HEK293 (cell line): ENCODE measurements at regions not wholly inside any gene's neighbourhood (a gene's known extent, or its start where the extent isn't known, plus 50 kb on each side); places are given as distances from the start of the nearest gene placed in this dataset.

Source experiments
- BCL11A ChIP-seq: fragments of 450-650 bp; formaldehyde crosslinking; IDR thresholded peaks from 2 replicates; pipeline ENCODE4 v1.5.1; 2016; ENCODE audit warnings: low read depth, missing biosample characterization, missing genetic modification characterization
- HIC1 ChIP-seq: fragments of 450-650 bp; formaldehyde crosslinking; IDR thresholded peaks from 2 replicates; pipeline ENCODE4 v1.5.1; 2016; ENCODE audit warnings: missing biosample characterization, missing genetic modification characterization
- KLF8 ChIP-seq: fragments of 450-650 bp; formaldehyde crosslinking; IDR thresholded peaks from 2 replicates; pipeline ENCODE4 v1.5.1; 2016; ENCODE audit warnings: missing biosample characterization, missing genetic modification characterization
- ZBTB11 ChIP-seq: fragments of 450-650 bp; formaldehyde crosslinking; conservative IDR thresholded peaks from 2 replicates; pipeline ENCODE4 v1.5.1; 2016; ENCODE audit warnings: low read depth, missing biosample characterization, missing genetic modification characterization
- ZBTB20 ChIP-seq: fragments of 450-650 bp; formaldehyde crosslinking; IDR thresholded peaks from 2 replicates; pipeline ENCODE4 v1.5.1; 2016; ENCODE audit warnings: missing biosample characterization, missing genetic modification characterization
- ZBTB8A ChIP-seq: fragments of 450-650 bp; formaldehyde crosslinking; IDR thresholded peaks from 2 replicates; pipeline ENCODE4 v1.5.1; 2016; ENCODE audit warnings: missing biosample characterization, missing genetic modification characterization
- ZIC2 ChIP-seq: fragments of 450-650 bp; formaldehyde crosslinking; IDR thresholded peaks from 2 replicates; pipeline ENCODE4 v1.5.1; 2016; ENCODE audit warnings: missing biosample characterization, missing genetic modification characterization
- ZNF16 ChIP-seq: fragments of 450-650 bp; formaldehyde crosslinking; IDR thresholded peaks from 2 replicates; pipeline ENCODE4 v1.5.1; 2016; ENCODE audit warnings: low read depth, missing biosample characterization, missing genetic modification characterization
- ZNF280D ChIP-seq: fragments of 450-650 bp; formaldehyde crosslinking; IDR thresholded peaks from 2 replicates; pipeline ENCODE4 v1.5.1; 2016; ENCODE audit warnings: missing biosample characterization, missing genetic modification characterization
- ZNF302 ChIP-seq: fragments of 450-650 bp; formaldehyde crosslinking; IDR thresholded peaks from 2 replicates; pipeline ENCODE4 v1.5.1; 2016; ENCODE audit warnings: missing biosample characterization, missing genetic modification characterization, low read depth
- ZNF354C ChIP-seq: fragments of 450-650 bp; formaldehyde crosslinking; IDR thresholded peaks from 2 replicates; pipeline ENCODE4 v1.5.1; 2016; ENCODE audit warnings: missing biosample characterization, missing genetic modification characterization, low read depth, borderline replicate concordance
- ZNF366 ChIP-seq: fragments of 450-650 bp; formaldehyde crosslinking; conservative IDR thresholded peaks from 2 replicates; pipeline ENCODE4 v1.5.1; 2016; ENCODE audit warnings: missing biosample characterization, missing genetic modification characterization
- ZNF37A ChIP-seq: fragments of 450-650 bp; IDR thresholded peaks from 2 replicates; pipeline ENCODE4 v1.5.1; 2018; ENCODE audit warnings: missing biosample characterization, missing genetic modification characterization
- ZNF518A ChIP-seq: fragments of 450-650 bp; formaldehyde crosslinking; conservative IDR thresholded peaks from 2 replicates; pipeline ENCODE4 v1.5.1; 2016; ENCODE audit warnings: low read depth, missing biosample characterization, missing genetic modification characterization
- ZNF791 ChIP-seq: fragments of 450-650 bp; formaldehyde crosslinking; IDR thresholded peaks from 2 replicates; pipeline ENCODE4 v1.5.1; 2016; ENCODE audit warnings: missing biosample characterization, missing genetic modification characterization
- ZSCAN18 ChIP-seq: fragments of 450-650 bp; formaldehyde crosslinking; IDR thresholded peaks from 2 replicates; pipeline ENCODE4 v1.5.1; 2016; ENCODE audit warnings: missing biosample characterization, missing genetic modification characterization
- TF ChIP-seq, protein P1 (sequence below): fragments of 450-650 bp; formaldehyde crosslinking; IDR thresholded peaks from 2 replicates; pipeline ENCODE4 v1.5.1; 2016; ENCODE audit warnings: missing biosample characterization, missing genetic modification characterization
- TF ChIP-seq, protein P2 (sequence below): fragments of 450-650 bp; formaldehyde crosslinking; IDR thresholded peaks from 2 replicates; pipeline ENCODE4 v1.5.1; 2017; ENCODE audit warnings: missing biosample characterization, missing genetic modification characterization

DNA sequence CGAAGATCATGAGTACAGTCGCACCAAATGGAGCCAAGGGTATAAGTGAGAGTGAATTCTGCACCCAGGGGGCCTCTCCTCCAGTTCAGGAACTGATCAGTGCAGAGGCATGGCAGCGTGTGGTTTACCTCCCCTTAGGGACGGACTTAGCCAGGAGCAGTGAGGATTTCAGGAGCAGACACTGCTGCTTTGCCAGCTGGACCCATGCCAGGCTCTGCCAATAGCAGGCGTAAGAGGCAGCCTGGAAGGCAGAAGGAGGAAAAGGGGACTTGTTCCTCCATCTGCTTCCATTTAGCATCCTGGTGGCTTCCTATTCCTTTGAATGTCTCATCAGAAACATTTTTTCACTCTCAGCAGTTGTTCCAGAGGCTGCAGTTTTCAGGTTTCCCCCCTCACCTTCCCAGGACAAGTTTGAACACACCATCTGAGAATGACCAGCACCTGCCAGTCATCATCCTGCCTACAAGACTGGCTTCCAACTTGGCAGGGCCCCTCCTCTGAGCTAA, 137.0 kb upstream of the LMNTD1 start (continued):
- no peak for TF ChIP-seq ZBTB11
- TF ChIP-seq ZNF366 (tag by site-specific recombination): peak; percentile 58
- TF ChIP-seq, protein P1, sequence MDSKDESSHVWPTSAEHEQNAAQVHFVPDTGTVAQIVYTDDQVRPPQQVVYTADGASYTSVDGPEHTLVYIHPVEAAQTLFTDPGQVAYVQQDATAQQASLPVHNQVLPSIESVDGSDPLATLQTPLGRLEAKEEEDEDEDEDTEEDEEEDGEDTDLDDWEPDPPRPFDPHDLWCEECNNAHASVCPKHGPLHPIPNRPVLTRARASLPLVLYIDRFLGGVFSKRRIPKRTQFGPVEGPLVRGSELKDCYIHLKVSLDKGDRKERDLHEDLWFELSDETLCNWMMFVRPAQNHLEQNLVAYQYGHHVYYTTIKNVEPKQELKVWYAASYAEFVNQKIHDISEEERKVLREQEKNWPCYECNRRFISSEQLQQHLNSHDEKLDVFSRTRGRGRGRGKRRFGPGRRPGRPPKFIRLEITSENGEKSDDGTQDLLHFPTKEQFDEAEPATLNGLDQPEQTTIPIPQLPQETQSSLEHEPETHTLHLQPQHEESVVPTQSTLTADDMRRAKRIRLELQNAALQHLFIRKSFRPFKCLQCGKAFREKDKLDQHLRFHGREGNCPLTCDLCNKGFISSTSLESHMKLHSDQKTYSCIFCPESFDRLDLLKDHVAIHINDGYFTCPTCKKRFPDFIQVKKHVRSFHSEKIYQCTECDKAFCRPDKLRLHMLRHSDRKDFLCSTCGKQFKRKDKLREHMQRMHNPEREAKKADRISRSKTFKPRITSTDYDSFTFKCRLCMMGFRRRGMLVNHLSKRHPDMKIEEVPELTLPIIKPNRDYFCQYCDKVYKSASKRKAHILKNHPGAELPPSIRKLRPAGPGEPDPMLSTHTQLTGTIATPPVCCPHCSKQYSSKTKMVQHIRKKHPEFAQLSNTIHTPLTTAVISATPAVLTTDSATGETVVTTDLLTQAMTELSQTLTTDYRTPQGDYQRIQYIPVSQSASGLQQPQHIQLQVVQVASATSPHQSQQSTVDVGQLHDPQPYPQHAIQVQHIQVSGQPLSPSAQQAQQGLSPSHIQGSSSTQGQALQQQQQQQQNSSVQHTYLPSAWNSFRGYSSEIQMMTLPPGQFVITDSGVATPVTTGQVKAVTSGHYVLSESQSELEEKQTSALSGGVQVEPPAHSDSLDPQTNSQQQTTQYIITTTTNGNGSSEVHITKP (tag by site-specific recombination): peak; percentile 94
- TF ChIP-seq, protein P2, sequence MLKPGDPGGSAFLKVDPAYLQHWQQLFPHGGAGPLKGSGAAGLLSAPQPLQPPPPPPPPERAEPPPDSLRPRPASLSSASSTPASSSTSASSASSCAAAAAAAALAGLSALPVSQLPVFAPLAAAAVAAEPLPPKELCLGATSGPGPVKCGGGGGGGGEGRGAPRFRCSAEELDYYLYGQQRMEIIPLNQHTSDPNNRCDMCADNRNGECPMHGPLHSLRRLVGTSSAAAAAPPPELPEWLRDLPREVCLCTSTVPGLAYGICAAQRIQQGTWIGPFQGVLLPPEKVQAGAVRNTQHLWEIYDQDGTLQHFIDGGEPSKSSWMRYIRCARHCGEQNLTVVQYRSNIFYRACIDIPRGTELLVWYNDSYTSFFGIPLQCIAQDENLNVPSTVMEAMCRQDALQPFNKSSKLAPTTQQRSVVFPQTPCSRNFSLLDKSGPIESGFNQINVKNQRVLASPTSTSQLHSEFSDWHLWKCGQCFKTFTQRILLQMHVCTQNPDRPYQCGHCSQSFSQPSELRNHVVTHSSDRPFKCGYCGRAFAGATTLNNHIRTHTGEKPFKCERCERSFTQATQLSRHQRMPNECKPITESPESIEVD (tag by site-specific recombination): no peak
- peak; percentile 37; the same call in 1 of the 2 replicates for TF ChIP-seq ZBTB8A (tag by site-specific recombination)
- no peak for TF ChIP-seq ZNF280D (tag by site-specific recombination)
- no peak for TF ChIP-seq HIC1 (tag by site-specific recombination)
- no peak for TF ChIP-seq ZNF16 (tag by site-specific recombination)
- TF ChIP-seq ZSCAN18 (tag by site-specific recombination): no peak
- TF ChIP-seq ZNF518A (tag by site-specific recombination): no peak
- TF ChIP-seq KLF8: no peak
- TF ChIP-seq ZIC2: peak; percentile 64
- TF ChIP-seq ZNF791 (tag by site-specific recombination): no peak
- TF ChIP-seq BCL11A: no peak
- TF ChIP-seq ZNF354C (tag by site-specific recombination): no peak
- peak; percentile 28; the same call in 1 of the 2 replicates for TF ChIP-seq ZBTB20 (tag by site-specific recombination)
- TF ChIP-seq ZNF302 (tag by site-specific recombination): no peak
- no peak for TF ChIP-seq ZNF37A (tag by site-specific recombination)
